Bronchial epithelial cell (primary cell): ENCODE measurements at regions not wholly inside any gene's neighbourhood (a gene's known extent, or its start where the extent isn't known, plus 50 kb on each side); places are given as distances from the start of the nearest gene placed in this dataset.

ENCODE experiments used
- DNase-seq: peaks from one replicate; pipeline ENCODE4 v3.0.0-alpha.2; 2010; ENCODE audit warnings: low read depth
- FAIRE-seq: peaks from 2 replicates; lab custom pipeline; 2011; peaks lifted over from hg19 to GRCh38; lab: Jason Lieb, UNC
- H3K27me3 ChIP-seq: 2 replicates; pipeline ENCODE4 v1.5.1; 2011; ENCODE audit warnings: low read length; ENCODE audit not compliant: control insufficient read depth, insufficient read depth
- H3K36me3 ChIP-seq: 2 replicates; pipeline ENCODE4 v1.5.1; 2011; ENCODE audit warnings: low read length; ENCODE audit not compliant: control insufficient read depth, insufficient read depth
- H3K4me3 ChIP-seq: 2 replicates; pipeline ENCODE4 v1.5.1; 2011; ENCODE audit warnings: mild to moderate bottlenecking, low read depth, low read length, control low read depth
- CTCF ChIP-seq: IDR thresholded peaks from 2 replicates; pipeline ENCODE4 v1.5.1; 2011; ENCODE audit warnings: mild to moderate bottlenecking, moderate library complexity, low read length, control low read depth, inconsistent platforms; ENCODE audit not compliant: insufficient read depth, severe bottlenecking

- no peak for FAIRE-seq
These were observed 158.1 kb downstream of the DDX1 start for GRCh38 chr2:15749460-15750432.

GRCh38 chr2:15750433-15750814, 158.8 kb downstream of the DDX1 start:
- no peaks in the 10 kb centered on the region for H3K36me3 ChIP-seq
- no peak overlapping the region for H3K4me3 ChIP-seq
- DNase-seq (no peak), FAIRE-seq (no peak)
- peaks cover 12% of the 10 kb centered on the region for H3K27me3 ChIP-seq
- no peak for TF ChIP-seq CTCF

More at GRCh38 chr2:15749460-15750432, 158.1 kb downstream of the DDX1 start:
- H3K27me3 ChIP-seq, result peaks cover 15% of the 10 kb centered on the region
- no peaks in the 10 kb centered on the region for H3K36me3 ChIP-seq
- no peak for DNase-seq
- H3K4me3 ChIP-seq, result no peak overlapping the region
- TF ChIP-seq CTCF, result no peak

- Histone ChIP-seq H3K27me3 (peaks cover 10% of the 10 kb centered on the region), H3K4me3 (no peak overlapping the region), H3K36me3 (no peaks in the 10 kb centered on the region)
- FAIRE-seq (no peak), DNase-seq (no peak)
- no peak for TF ChIP-seq CTCF
These were observed 159.2 kb downstream of the DDX1 start for GRCh38 chr2:15750822-15751329.

GRCh38 chr2:15751477-15751876, 159.8 kb downstream of the DDX1 start:
- H3K27me3 ChIP-seq, result peaks cover 8% of the 10 kb centered on the region
- no peak for DNase-seq
- FAIRE-seq, result no peak
- no peaks in the 10 kb centered on the region for H3K36me3 ChIP-seq
- TF ChIP-seq CTCF, result no peak
- no peak overlapping the region for H3K4me3 ChIP-seq

- Histone ChIP-seq H3K27me3 (peaks cover 1% of the 10 kb centered on the region), H3K4me3 (no peak overlapping the region), H3K36me3 (no peaks in the 10 kb centered on the region)
- DNase-seq (no peak), FAIRE-seq (no peak)
- no peak for TF ChIP-seq CTCF
These were observed 161.0 kb downstream of the DDX1 start for GRCh38 chr2:15752552-15753232.
